Neural progenitor cell (in vitro differentiated cells): ENCODE measurements at regions not wholly inside any gene's neighbourhood (a gene's known extent, or its start where the extent isn't known, plus 50 kb on each side); places are given as distances from the start of the nearest gene placed in this dataset.

ENCODE experiments used
- EZH2 ChIP-seq: fragments of 200-600 bp; sonication (generic); IDR thresholded peaks from 2 replicates; pipeline ENCODE4 v1.6.1; 2017; ENCODE audit warnings: antibody characterized with exemption, mild to moderate bottlenecking, moderate library complexity
- TF ChIP-seq, protein P1 (sequence below): fragments of 200-600 bp; sonication (generic); IDR thresholded peaks from 2 replicates; pipeline ENCODE4 v1.5.1; 2017; ENCODE audit warnings: antibody characterized with exemption, mild to moderate bottlenecking

DNA sequence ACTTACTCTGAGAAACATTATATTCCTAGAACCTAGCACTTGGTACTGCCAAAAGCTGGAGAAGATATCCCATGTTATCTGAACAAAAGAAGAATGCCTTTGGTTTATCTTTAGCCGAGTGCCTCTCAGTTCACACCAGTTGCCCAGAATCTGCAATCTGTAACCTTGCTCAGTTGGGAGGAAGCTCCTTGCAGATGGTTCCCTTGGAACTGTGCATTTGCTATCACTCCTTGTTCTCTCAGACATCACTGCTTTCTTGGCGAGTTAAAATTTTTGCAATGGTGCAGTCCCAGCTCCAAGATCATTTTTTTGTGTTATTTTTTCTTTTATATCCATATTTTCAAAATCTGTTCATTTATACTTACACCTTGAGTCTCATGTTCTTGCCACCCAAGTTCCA is 446.5 kb downstream of the KCNJ2 start:
- TF ChIP-seq, protein P1, sequence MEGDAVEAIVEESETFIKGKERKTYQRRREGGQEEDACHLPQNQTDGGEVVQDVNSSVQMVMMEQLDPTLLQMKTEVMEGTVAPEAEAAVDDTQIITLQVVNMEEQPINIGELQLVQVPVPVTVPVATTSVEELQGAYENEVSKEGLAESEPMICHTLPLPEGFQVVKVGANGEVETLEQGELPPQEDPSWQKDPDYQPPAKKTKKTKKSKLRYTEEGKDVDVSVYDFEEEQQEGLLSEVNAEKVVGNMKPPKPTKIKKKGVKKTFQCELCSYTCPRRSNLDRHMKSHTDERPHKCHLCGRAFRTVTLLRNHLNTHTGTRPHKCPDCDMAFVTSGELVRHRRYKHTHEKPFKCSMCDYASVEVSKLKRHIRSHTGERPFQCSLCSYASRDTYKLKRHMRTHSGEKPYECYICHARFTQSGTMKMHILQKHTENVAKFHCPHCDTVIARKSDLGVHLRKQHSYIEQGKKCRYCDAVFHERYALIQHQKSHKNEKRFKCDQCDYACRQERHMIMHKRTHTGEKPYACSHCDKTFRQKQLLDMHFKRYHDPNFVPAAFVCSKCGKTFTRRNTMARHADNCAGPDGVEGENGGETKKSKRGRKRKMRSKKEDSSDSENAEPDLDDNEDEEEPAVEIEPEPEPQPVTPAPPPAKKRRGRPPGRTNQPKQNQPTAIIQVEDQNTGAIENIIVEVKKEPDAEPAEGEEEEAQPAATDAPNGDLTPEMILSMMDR: no peak
- TF ChIP-seq EZH2: no peak
